DND-41 (cell line): ENCODE measurements at regions not wholly inside any gene's neighbourhood (a gene's known extent, or its start where the extent isn't known, plus 50 kb on each side); places are given as distances from the start of the nearest gene placed in this dataset.

Experiments used
- EZH2 ChIP-seq: IDR thresholded peaks from 3 replicates; pipeline ENCODE4 v1.6.1; 2012; ENCODE audit warnings: borderline replicate concordance, low read depth, mild to moderate bottlenecking, moderate library complexity, low read length, inconsistent platforms; ENCODE audit not compliant: severe bottlenecking
- TF ChIP-seq, protein P1 (sequence below): IDR thresholded peaks from 2 replicates; pipeline ENCODE4 v1.5.1; 2012; ENCODE audit warnings: borderline replicate concordance, low read length, moderate library complexity, mild to moderate bottlenecking; ENCODE audit not compliant: poor library complexity, severe bottlenecking; ENCODE audit errors: extremely low read depth

DNA sequence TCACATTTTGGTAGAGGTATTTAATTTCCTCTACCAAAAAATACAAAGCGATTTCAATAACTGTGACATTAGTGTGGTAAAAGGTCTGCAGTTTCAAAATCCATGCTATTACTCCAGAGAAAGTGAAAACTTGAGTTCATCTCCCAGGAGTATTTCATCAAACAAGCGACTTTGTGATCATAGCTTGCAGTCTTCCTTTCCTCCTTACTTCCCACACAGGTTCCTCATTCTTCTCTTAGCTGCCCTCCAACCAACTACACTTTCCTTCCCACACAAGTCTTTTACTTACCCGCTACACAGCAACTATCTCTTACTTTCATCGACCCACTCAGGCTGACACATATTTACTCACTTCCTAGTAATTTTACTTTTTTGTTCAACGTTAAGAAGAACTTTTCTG lies 413.4 kb upstream of the USP15 start:
- TF ChIP-seq, protein P1, sequence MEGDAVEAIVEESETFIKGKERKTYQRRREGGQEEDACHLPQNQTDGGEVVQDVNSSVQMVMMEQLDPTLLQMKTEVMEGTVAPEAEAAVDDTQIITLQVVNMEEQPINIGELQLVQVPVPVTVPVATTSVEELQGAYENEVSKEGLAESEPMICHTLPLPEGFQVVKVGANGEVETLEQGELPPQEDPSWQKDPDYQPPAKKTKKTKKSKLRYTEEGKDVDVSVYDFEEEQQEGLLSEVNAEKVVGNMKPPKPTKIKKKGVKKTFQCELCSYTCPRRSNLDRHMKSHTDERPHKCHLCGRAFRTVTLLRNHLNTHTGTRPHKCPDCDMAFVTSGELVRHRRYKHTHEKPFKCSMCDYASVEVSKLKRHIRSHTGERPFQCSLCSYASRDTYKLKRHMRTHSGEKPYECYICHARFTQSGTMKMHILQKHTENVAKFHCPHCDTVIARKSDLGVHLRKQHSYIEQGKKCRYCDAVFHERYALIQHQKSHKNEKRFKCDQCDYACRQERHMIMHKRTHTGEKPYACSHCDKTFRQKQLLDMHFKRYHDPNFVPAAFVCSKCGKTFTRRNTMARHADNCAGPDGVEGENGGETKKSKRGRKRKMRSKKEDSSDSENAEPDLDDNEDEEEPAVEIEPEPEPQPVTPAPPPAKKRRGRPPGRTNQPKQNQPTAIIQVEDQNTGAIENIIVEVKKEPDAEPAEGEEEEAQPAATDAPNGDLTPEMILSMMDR, result no peak
- TF ChIP-seq EZH2, result no peak
